Karpas-422 (cell line): ENCODE measurements at regions not wholly inside any gene's neighbourhood (a gene's known extent, or its start where the extent isn't known, plus 50 kb on each side); places are given as distances from the start of the nearest gene placed in this dataset.
"Not testable (repeated sequence)": the region's sequence is repeated elsewhere in the genome, so short reads cannot be mapped to it uniquely, and the experiment has no call there.

Experiments used
- DNase-seq: peaks from one replicate; pipeline ENCODE4 v3.0.0-alpha.2; 2015
- H2AFZ ChIP-seq: fragments of 200-600 bp; sonication (generic); 2 replicates; pipeline ENCODE4 v1.6.1; 2014; ENCODE audit warnings: antibody characterized with exemption, low read length, mixed read lengths
- H3K27ac ChIP-seq: fragments of 200-600 bp; sonication (generic); 2 replicates; pipeline ENCODE4 v1.5.1; 2014; ENCODE audit warnings: mild to moderate bottlenecking, low read length, moderate library complexity
- H3K27me3 ChIP-seq: fragments of 200-600 bp; sonication (generic); 2 replicates; pipeline ENCODE4 v1.6.1; 2014; ENCODE audit warnings: low read length, mixed read lengths
- H3K36me3 ChIP-seq: fragments of 200-600 bp; sonication (generic); 2 replicates; pipeline ENCODE4 v1.6.1; 2014; ENCODE audit warnings: low read length, mixed read lengths; ENCODE audit not compliant: insufficient read depth
- H3K4me1 ChIP-seq: fragments of 200-600 bp; sonication (generic); 2 replicates; pipeline ENCODE4 v1.6.1; 2014; ENCODE audit warnings: mild to moderate bottlenecking, low read length, mixed read lengths
- H3K4me2 ChIP-seq: fragments of 200-600 bp; sonication (generic); 2 replicates; pipeline ENCODE4 v1.6.1; 2014; ENCODE audit warnings: low read length, low read depth, mild to moderate bottlenecking; ENCODE audit not compliant: poor library complexity, severe bottlenecking
- H3K4me3 ChIP-seq: fragments of 200-600 bp; sonication (generic); 2 replicates; pipeline ENCODE4 v1.5.1; 2014; ENCODE audit warnings: mild to moderate bottlenecking, antibody characterized with exemption, low read length, mixed read lengths
- H3K79me2 ChIP-seq: fragments of 200-600 bp; sonication (generic); 2 replicates; pipeline ENCODE4 v1.6.1; 2014; ENCODE audit warnings: mild to moderate bottlenecking, low read length, mixed read lengths
- H3K9ac ChIP-seq: fragments of 200-600 bp; sonication (generic); 2 replicates; pipeline ENCODE4 v1.6.0; 2014; ENCODE audit warnings: low read length
- H3K9me2 ChIP-seq: fragments of 200-600 bp; sonication (generic), shearing (Covaris generic); replicated peaks from 2 replicates; pipeline ENCODE4 v1.6.0; 2014; ENCODE audit warnings: mild to moderate bottlenecking, low read length, moderate library complexity; ENCODE audit not compliant: insufficient read depth
- H3K9me3 ChIP-seq: fragments of 300-700, 200-600 bp; sonication (generic); 2 replicates; pipeline ENCODE4 v1.6.1; 2014; ENCODE audit warnings: low read length, mixed read lengths
- H4K20me1 ChIP-seq: fragments of 200-600 bp; sonication (generic); 2 replicates; pipeline ENCODE4 v1.6.1; 2014; ENCODE audit warnings: mild to moderate bottlenecking, antibody characterized with exemption, low read length, low read depth; ENCODE audit not compliant: insufficient read depth

GRCh38 chr6:37569317-37569716 is 69.6 kb upstream of the CCDC167 start:
- Histone ChIP-seq H3K9me3 (no peaks in the 10 kb centered on the region), H3K9ac (no peak overlapping the region), H3K9me2 (no peaks in the 10 kb centered on the region), H3K36me3 (no peaks in the 10 kb centered on the region), H3K79me2 (no peaks in the 10 kb centered on the region), H3K4me1 (peaks cover 37% of the 10 kb centered on the region), H2AFZ (no peak overlapping the region), H4K20me1 (no peaks in the 10 kb centered on the region), H3K4me3 (no peak overlapping the region; the same call in 1 of the 2 replicates), H3K27ac (no peak overlapping the region), H3K4me2 (peak overlapping the region; percentile 45), H3K27me3 (no peaks in the 10 kb centered on the region)
- no peak for DNase-seq

GRCh38 chr6:37566950-37567349 is 67.3 kb upstream of the CCDC167 start:
- Histone ChIP-seq H4K20me1 (no peaks in the 10 kb centered on the region), H3K9ac (no peak overlapping the region), H3K27me3 (no peaks in the 10 kb centered on the region), H3K36me3 (no peaks in the 10 kb centered on the region), H3K9me3 (no peaks in the 10 kb centered on the region), H3K79me2 (no peaks in the 10 kb centered on the region), H2AFZ (no peak overlapping the region), H3K4me3 (no peak overlapping the region), H3K4me1 (peaks cover 44% of the 10 kb centered on the region), H3K27ac (no peak overlapping the region), H3K9me2 (no peaks in the 10 kb centered on the region), H3K4me2 (no peak overlapping the region)
- DNase-seq, result no peak

- H3K36me3 ChIP-seq, result no peaks in the 10 kb centered on the region
- no peaks in the 10 kb centered on the region for H3K9me2 ChIP-seq
- no peak overlapping the region for H2AFZ ChIP-seq
- H4K20me1 ChIP-seq, result no peaks in the 10 kb centered on the region
- H3K4me3 ChIP-seq, result peak overlapping the region; percentile 45; the same call in 1 of the 2 replicates
- H3K79me2 ChIP-seq, result no peaks in the 10 kb centered on the region
- H3K9me3 ChIP-seq, result no peaks in the 10 kb centered on the region
- H3K4me2 ChIP-seq, result peak overlapping the region; percentile 63
- peak; percentile 89 for DNase-seq
- peak overlapping the region; percentile 4; the same call in 1 of the 2 replicates for H3K9ac ChIP-seq
- no peaks in the 10 kb centered on the region for H3K27me3 ChIP-seq
- H3K4me1 ChIP-seq, result peaks cover 46% of the 10 kb centered on the region
- no peak overlapping the region for H3K27ac ChIP-seq
Measured at GRCh38 chr6:37566111-37566949, 66.6 kb upstream of the CCDC167 start.

GRCh38 chr6:37565267-37566110 is 65.8 kb upstream of the CCDC167 start:
- Histone ChIP-seq H3K4me1 (peaks cover 42% of the 10 kb centered on the region), H3K4me2 (peak overlapping the region; percentile 63), H3K79me2 (no peaks in the 10 kb centered on the region), H3K9me3 (no peaks in the 10 kb centered on the region), H4K20me1 (no peaks in the 10 kb centered on the region), H3K36me3 (no peaks in the 10 kb centered on the region), H3K27me3 (no peaks in the 10 kb centered on the region), H3K27ac (no peak overlapping the region), H2AFZ (no peak overlapping the region), H3K9ac (peak overlapping the region; percentile 4; the same call in 1 of the 2 replicates), H3K9me2 (no peaks in the 10 kb centered on the region), H3K4me3 (peak overlapping the region; percentile 45; the same call in 1 of the 2 replicates)
- DNase-seq, result peak; percentile 73

- H3K79me2 ChIP-seq, H4K20me1 ChIP-seq, H3K27me3 ChIP-seq, H3K9ac ChIP-seq, H3K36me3 ChIP-seq, H2AFZ ChIP-seq, H3K9me2 ChIP-seq, DNase-seq, H3K9me3 ChIP-seq, H3K27ac ChIP-seq, H3K4me2 ChIP-seq, H3K4me3 ChIP-seq: not testable (repeated sequence)
- H3K4me1 ChIP-seq, result peaks cover 26% of the 10 kb centered on the region
Measured at GRCh38 chr6:37562926-37563288, 63.2 kb upstream of the CCDC167 start.

- Histone ChIP-seq H3K27ac (no peak overlapping the region), H3K4me3 (no peak overlapping the region), H2AFZ (no peak overlapping the region), H3K79me2 (no peaks in the 10 kb centered on the region), H3K9me3 (no peaks in the 10 kb centered on the region), H3K9ac (no peak overlapping the region), H3K4me1 (peaks cover 29% of the 10 kb centered on the region), H4K20me1 (no peaks in the 10 kb centered on the region), H3K4me2 (no peak overlapping the region), H3K27me3 (no peaks in the 10 kb centered on the region), H3K36me3 (no peaks in the 10 kb centered on the region), H3K9me2 (no peaks in the 10 kb centered on the region)
- no peak for DNase-seq
Measured at GRCh38 chr6:37561361-37561760, 61.7 kb upstream of the CCDC167 start.

- H2AFZ ChIP-seq, result no peak overlapping the region
- H3K27ac ChIP-seq, result no peak overlapping the region
- H3K4me2 ChIP-seq, result no peak overlapping the region
- H3K9ac ChIP-seq, result no peak overlapping the region
- no peaks in the 10 kb centered on the region for H3K9me3 ChIP-seq
- H3K9me2 ChIP-seq, result no peaks in the 10 kb centered on the region
- peaks cover 26% of the 10 kb centered on the region for H3K4me1 ChIP-seq
- H3K79me2 ChIP-seq, result no peaks in the 10 kb centered on the region
- DNase-seq, result no peak
- no peaks in the 10 kb centered on the region for H3K36me3 ChIP-seq
- H3K27me3 ChIP-seq, result no peaks in the 10 kb centered on the region
- no peaks in the 10 kb centered on the region for H4K20me1 ChIP-seq
- H3K4me3 ChIP-seq, result no peak overlapping the region
Measured at GRCh38 chr6:37560737-37561103, 61.0 kb upstream of the CCDC167 start.

- no peak overlapping the region for H3K4me3 ChIP-seq
- no peak overlapping the region for H3K4me2 ChIP-seq
Measured at GRCh38 chr6:37559501-37559900, 59.8 kb upstream of the CCDC167 start.

More at GRCh38 chr6:37559501-37559900, 59.8 kb upstream of the CCDC167 start:
- Histone ChIP-seq H3K4me1 (peaks cover 29% of the 10 kb centered on the region), H3K36me3 (no peaks in the 10 kb centered on the region), H2AFZ (no peak overlapping the region), H3K9me3 (no peaks in the 10 kb centered on the region), H3K79me2 (no peaks in the 10 kb centered on the region), H3K27ac (no peak overlapping the region), H3K9me2 (no peaks in the 10 kb centered on the region), H3K9ac (no peak overlapping the region), H3K27me3 (no peaks in the 10 kb centered on the region), H4K20me1 (no peaks in the 10 kb centered on the region)
- DNase-seq, result no peak
